Stomach (tissue), 8 donors: ENCODE measurements at regions not wholly inside any gene's neighbourhood (a gene's known extent, or its start where the extent isn't known, plus 50 kb on each side); places are given as distances from the start of the nearest gene placed in this dataset.

Experiments used
- DNase-seq, 2 donors: peaks; one replicate each; pipeline versions ENCODE4 v3.0.0 to v3.0.0-alpha.2; 2013 to 2019
- H3K27ac ChIP-seq, 5 donors: fragments of 200-600 bp in 4 of 5; sonication (generic) in 4 of 5; one replicate each; pipeline ENCODE4 v1.5.1; 2013 to 2019; ENCODE audit warnings: mild to moderate bottlenecking in 1 of 5, moderate library complexity in 1 of 5
- H3K27me3 ChIP-seq, 3 donors: fragments of 200-600 bp; sonication (generic); one replicate each; pipeline ENCODE4 v1.5.1; 2017 to 2019; ENCODE audit warnings: mixed run types in 1 of 3
- H3K36me3 ChIP-seq, 4 donors: fragments of 200-600 bp; sonication (generic); 1 replicate in 3 of 4; 2 replicates in 1 of 4; pipeline ENCODE4 v1.5.1; 2016 to 2019
- H3K4me1 ChIP-seq, 4 donors: fragments of 200-600 bp; sonication (generic); one replicate each; pipeline ENCODE4 v1.5.1; 2016 to 2019
- H3K4me3 ChIP-seq, 4 donors: fragments of 200-600 bp; sonication (generic) in 3 of 4; one replicate each; pipeline ENCODE4 v1.5.1; 2016 to 2019; ENCODE audit warnings: mild to moderate bottlenecking in 1 of 4
- H3K9me3 ChIP-seq, 4 donors: fragments of 200-600 bp; sonication (generic); one replicate each; pipeline ENCODE4 v1.5.1; 2016 to 2019
- CTCF ChIP-seq, 7 experiments: fragments of 450-650 bp in 4 of 7; fragments of 200-600 bp in 3 of 7; sonication (generic) in 3 of 7; IDR thresholded peaks; one replicate each; pipeline ENCODE4 v1.5.1; 2016 to 2019; ENCODE audit warnings: antibody characterized with exemption in 7 of 7, control low read depth in 2 of 7, mild to moderate bottlenecking in 1 of 7
- EP300 ChIP-seq: sonication (generic); formaldehyde crosslinking; IDR thresholded peaks from one replicate; pipeline ENCODE4 v1.6.1; 2017; ENCODE audit warnings: antibody characterized with exemption
- POLR2A ChIP-seq, 4 donors: fragments of 450-650 bp; IDR thresholded peaks; one replicate each; pipeline ENCODE4 v1.6.1; 2016; ENCODE audit warnings: antibody characterized with exemption in 4 of 4, control low read depth in 2 of 4, mild to moderate bottlenecking in 1 of 4, moderate library complexity in 1 of 4
- POLR2AphosphoS5 ChIP-seq, 3 donors: sonication (generic); formaldehyde crosslinking; IDR thresholded peaks; one replicate each; pipeline ENCODE4 v1.6.1; 2016; ENCODE audit warnings: antibody characterized with exemption in 3 of 3
- WGBS, 5 donors: extraction: QIAGEN DNeasy Blood & Tissue Kit in 3 of 5; methylation state at CpG; one replicate each; pipeline versions ENCODE4 v1.1.5 to v1.1.7; 2013 to 2018; 5-methylcytosine and 5-hydroxymethylcytosine counted together
- intact Hi-C: fragments of 100-400 bp; cut with DNase I; formaldehyde crosslinking; loops from one replicate; pipeline ENCODE4 v1.15.1; 2023; ENCODE audit warnings: low total_unique reads
- donor health status: healthy with polysubstance abuse.
- donor health status: Bipolar disorder and iron deficiency.
- donor health status: healthy.

GRCh38 chr11:116130122-116130521 lies 625.9 kb upstream of the CADM1 start:
- TF ChIP-seq EP300 (no peak), POLR2AphosphoS5 (IDR thresholded peaks at IDR 0.05) (no peak), POLR2A (IDR thresholded peaks at IDR 0.05) (no peak), CTCF (IDR thresholded peaks at IDR 0.05) (no peak)
- intact Hi-C loops, result no loop called here
- 52 to 59% (median 56%) methylated on average over 6 of the region's 6 CpGs for WGBS, 5 donors

GRCh38 chr11:116129456-116129855 lies 625.2 kb upstream of the CADM1 start:
- DNase-seq, result no peak
- TF ChIP-seq POLR2AphosphoS5 (IDR thresholded peaks at IDR 0.05), result no peak
- TF ChIP-seq CTCF (IDR thresholded peaks at IDR 0.05), result no peak
- TF ChIP-seq POLR2A (IDR thresholded peaks at IDR 0.05), result no peak
- no peak for TF ChIP-seq EP300
- WGBS, 5 donors, result 88 to 93% (median 91%) methylated on average over 9 of the region's 9 CpGs
- Histone ChIP-seq H3K27me3 (no peaks in the 10 kb centered on the region), H3K4me1 (no peaks in the 10 kb centered on the region), H3K27ac (no peak overlapping the region), H3K4me3 (no peak overlapping the region), H3K9me3 (no peaks in the 10 kb centered on the region), H3K36me3 (no peaks in the 10 kb centered on the region)
- intact Hi-C loops, result no loop called here

More at GRCh38 chr11:116130122-116130521, 625.9 kb upstream of the CADM1 start:
- Histone ChIP-seq H3K36me3 (no peaks in the 10 kb centered on the region), H3K4me1 (no peaks in the 10 kb centered on the region), H3K9me3 (no peaks in the 10 kb centered on the region), H3K27ac (no peak overlapping the region), H3K4me3 (no peak overlapping the region), H3K27me3 (no peaks in the 10 kb centered on the region)
- DNase-seq, result no peak

- H3K4me3 ChIP-seq, result no peak overlapping the region
- no peaks in the 10 kb centered on the region for H3K4me1 ChIP-seq
- DNase-seq, result no peak
- no peaks in the 10 kb centered on the region for H3K9me3 ChIP-seq
- WGBS, 5 donors, result 92 to 98% (median 97%) methylated on average over 3 of the region's 3 CpGs
- TF ChIP-seq EP300 (no peak), POLR2AphosphoS5 (IDR thresholded peaks at IDR 0.05) (no peak), CTCF (IDR thresholded peaks at IDR 0.05) (no peak), POLR2A (IDR thresholded peaks at IDR 0.05) (no peak)
- no peaks in the 10 kb centered on the region for H3K27me3 ChIP-seq
- H3K36me3 ChIP-seq, result no peaks in the 10 kb centered on the region
- intact Hi-C loops, result no loop called here
- H3K27ac ChIP-seq, result no peak overlapping the region
These were observed 622.3 kb upstream of the CADM1 start for GRCh38 chr11:116126562-116126961.

GRCh38 chr11:116124922-116125714 lies 620.9 kb upstream of the CADM1 start:
- no peaks in the 10 kb centered on the region for H3K36me3 ChIP-seq

More at GRCh38 chr11:116124922-116125714, 620.9 kb upstream of the CADM1 start:
- intact Hi-C loops, result no loop called here
- Histone ChIP-seq H3K4me3 (no peak overlapping the region), H3K4me1 (no peaks in the 10 kb centered on the region), H3K27ac (no peak overlapping the region), H3K9me3 (no peaks in the 10 kb centered on the region), H3K27me3 (no peaks in the 10 kb centered on the region)
- no peak for DNase-seq
- TF ChIP-seq POLR2A (IDR thresholded peaks at IDR 0.05) (no peak), EP300 (no peak), CTCF (IDR thresholded peaks at IDR 0.05) (no peak), POLR2AphosphoS5 (IDR thresholded peaks at IDR 0.05) (no peak)
- 81 to 94% (median 88%) methylated on average over 9 of the region's 9 CpGs for WGBS, 5 donors
